Germinal center (tissue), 1 donor: ENCODE measurements at regions not wholly inside any gene's neighbourhood (a gene's known extent, or its start where the extent isn't known, plus 50 kb on each side); places are given as distances from the start of the nearest gene placed in this dataset.

Experiments used
- DNase-seq: peaks from one replicate; pipeline ENCODE4 v3.0.0; 2012; ENCODE audit warnings: mixed read lengths, low spot score

DNA sequence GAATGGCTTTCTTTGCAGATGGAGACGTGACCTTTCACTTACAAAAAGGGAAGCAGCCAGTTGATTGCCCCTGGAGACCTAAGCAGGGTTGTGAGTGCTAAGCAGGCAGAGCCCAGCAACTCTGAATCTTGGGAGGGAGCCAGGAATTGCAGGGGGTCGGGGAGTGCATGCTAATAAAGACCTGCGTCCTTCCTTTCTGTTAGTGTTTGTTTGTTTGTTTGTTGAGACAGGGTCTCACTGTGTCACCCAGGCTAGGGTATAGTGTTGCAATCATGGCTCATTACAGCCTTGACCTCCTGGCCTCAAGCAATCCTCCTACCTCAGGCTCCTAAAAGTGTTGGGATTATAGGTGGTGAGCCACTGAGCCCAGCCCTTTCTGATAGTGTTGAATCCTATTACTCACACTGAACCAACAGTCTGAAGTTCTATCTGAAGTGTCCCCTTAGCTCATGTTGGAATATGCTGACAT is 137.4 kb downstream of the CEP135 start:
- DNase-seq: no peak

DNA sequence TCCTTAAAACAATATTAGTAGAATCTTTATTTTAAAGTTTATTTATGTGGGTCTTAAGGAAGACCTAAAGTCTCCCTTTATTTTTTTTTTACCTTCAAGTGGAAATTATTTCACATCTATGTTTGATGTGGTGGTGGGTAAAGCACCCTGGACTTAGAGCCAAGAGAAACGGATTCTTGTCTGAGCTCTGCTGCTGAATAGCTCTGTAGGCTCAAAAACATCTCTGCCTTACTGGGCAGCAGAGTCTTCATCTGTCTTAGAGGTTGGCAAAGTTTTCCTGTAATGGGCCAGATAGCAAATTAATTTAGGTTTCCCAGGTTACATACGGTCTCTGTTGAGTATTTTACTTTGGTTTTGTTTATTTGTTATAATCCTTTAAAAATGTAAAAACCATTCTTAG is 136.5 kb downstream of the CEP135 start:
- no peak for DNase-seq

DNA sequence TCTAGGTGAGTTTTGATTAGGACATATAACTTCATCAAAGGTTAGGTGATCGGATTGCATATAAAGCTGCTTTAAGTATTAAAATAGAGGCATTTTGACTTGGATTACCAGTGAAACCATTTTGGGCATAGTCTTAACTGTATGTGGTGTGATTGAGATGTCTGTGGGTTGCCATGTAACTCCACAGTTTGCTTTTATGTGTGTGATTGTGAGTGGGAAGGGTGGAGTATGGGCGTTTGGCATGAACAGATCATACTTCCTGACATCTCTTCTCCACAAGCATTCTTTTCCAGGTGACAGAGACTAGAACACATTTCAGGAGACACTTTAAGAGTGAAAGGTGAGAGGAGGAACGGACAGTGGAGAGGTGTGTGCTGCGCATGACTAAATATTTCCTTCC is 136.1 kb downstream of the CEP135 start:
- DNase-seq: no peak
